ENCODE measurements at regions not wholly inside any gene's neighbourhood (a gene's known extent, or its start where the extent isn't known, plus 50 kb on each side); places are given as distances from the start of the nearest gene placed in this dataset.
"Not testable (repeated sequence)": the region's sequence is repeated elsewhere in the genome, so short reads cannot be mapped to it uniquely, and the experiment has no call there.

GRCh38 chr18:14190776-14191442, 58.7 kb upstream of the ZNF519 start:
- not testable (repeated sequence) for DNase-seq (ENCODE audit: low read depth in 2 of 3, low spot score in 1 of 3)

- DNase-seq (ENCODE audit: low read depth in 2 of 3, low spot score in 1 of 3): no peak
Observed at GRCh38 chr18:14189858-14190257, 57.6 kb upstream of the ZNF519 start.

GRCh38 chr18:14188751-14189406, 56.6 kb upstream of the ZNF519 start:
- DNase-seq (ENCODE audit: low read depth in 2 of 3, low spot score in 1 of 3): not testable (repeated sequence)

All from stimulated activated CD4-positive, alpha-beta T cell treated with anti-CD3 and anti-CD28 coated beads, Interleukin-12 subunit alpha, Interleukin-12 subunit beta, amount 100 ng/mL, for 48 hours (primary cell).